GM12873 (cell line): ENCODE measurements at regions not wholly inside any gene's neighbourhood (a gene's known extent, or its start where the extent isn't known, plus 50 kb on each side); places are given as distances from the start of the nearest gene placed in this dataset.

ENCODE experiments used
- CTCF ChIP-seq: IDR thresholded peaks from 2 replicates; pipeline ENCODE4 v1.5.1; 2012; ENCODE audit warnings: low read depth, mild to moderate bottlenecking, moderate library complexity, low read length, control low read depth; ENCODE audit not compliant: insufficient read depth; ENCODE audit errors: missing control alignments

- TF ChIP-seq CTCF = no peak
Measured at GRCh38 chr14:81619816-81620215, 86.2 kb upstream of the SEL1L start.

DNA sequence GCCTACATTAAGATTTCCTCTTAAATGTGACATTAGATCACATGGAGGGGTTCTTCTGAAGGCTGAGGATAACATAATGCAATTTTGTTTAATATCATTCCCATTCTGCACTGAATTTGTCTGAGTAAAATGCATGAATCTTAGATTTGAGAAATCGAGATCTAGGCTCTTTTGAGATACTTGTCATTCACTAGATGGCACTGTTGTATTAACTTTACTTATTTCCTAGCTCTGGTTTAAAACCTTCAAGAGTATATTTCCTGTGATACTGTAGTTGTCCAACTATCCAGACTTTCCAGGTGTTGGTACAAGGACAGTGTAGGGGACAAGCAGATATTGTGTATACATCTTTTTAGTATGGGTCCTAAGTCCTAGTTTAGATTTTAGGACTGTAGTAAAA, 91.7 kb upstream of the SEL1L start:
- TF ChIP-seq CTCF = peak; percentile 24

GRCh38 chr14:81632157-81632556, 98.5 kb upstream of the SEL1L start:
- no peak for TF ChIP-seq CTCF

DNA sequence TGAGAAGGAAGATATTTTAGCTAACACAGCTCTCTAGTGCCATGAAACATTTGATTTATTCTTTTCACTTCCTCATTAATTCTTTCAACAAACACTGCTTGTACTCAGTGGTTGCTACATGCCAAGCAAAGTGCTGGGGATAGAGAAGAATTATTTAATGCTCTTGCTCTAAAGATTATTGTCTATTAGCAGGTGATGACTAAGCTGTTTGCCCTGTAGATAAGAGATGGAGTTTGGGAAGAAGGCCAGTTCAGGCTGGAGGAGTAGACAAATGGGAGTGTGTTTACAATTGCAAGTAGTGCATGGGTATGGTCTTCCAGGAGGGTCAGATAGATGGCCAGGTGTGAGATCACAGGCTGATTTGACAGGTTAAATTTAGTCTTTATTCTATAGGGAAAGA, 99.8 kb upstream of the SEL1L start:
- TF ChIP-seq CTCF = no peak

DNA sequence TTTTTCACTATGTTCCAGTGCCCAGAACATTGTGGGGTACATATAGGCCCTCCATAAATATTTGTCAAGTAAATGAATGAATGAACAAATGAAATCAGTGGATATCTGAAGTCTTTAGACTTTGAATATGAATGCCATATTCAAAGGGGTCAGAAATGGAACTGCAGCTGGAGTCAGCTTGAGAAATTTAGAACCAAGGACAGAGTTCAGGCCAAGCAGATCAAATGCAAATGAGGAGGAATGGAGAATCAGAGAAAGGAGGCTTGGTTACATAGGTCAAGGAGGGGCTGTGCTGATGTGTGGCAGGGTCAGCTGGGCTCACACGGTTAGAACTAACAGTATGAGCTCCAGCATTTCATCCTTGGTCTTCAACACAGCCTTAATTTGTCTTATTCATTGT, 104.0 kb upstream of the SEL1L start:
- no peak for TF ChIP-seq CTCF

GRCh38 chr14:81638656-81639280, 105.1 kb upstream of the SEL1L start:
- TF ChIP-seq CTCF = no peak

DNA sequence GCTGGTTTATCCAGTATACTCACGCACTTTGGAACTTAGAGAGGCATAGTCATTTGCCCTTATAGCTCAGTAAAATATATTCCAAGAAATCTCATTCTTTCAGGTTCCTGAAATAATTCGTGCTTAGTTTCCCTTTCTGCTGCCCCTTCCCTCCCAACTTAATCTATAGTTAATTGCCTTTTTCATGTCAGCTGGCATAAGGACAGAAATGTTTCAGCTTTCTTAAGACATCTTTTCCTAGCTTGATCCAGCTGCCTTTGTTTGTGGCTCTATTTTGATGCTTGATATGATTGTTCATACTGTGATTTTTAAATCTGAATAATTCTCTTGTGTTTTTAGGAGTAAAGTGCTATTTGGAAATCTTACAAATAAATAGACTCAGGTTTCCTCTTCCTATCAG, 120.0 kb upstream of the SEL1L start:
- no peak for TF ChIP-seq CTCF
